HL-60 (cell line): ENCODE measurements at regions not wholly inside any gene's neighbourhood (a gene's known extent, or its start where the extent isn't known, plus 50 kb on each side); places are given as distances from the start of the nearest gene placed in this dataset.
A peak's percentile ranks its signal among the peaks of the same experiment; 100 is the strongest.

Experiments
- DNase-seq, 2 experiments: peaks; one replicate each; pipeline ENCODE4 v3.0.0-alpha.2; 2010 to 2020; ENCODE audit warnings: low read depth in 1 of 2, low spot score in 1 of 2
- H3K27ac ChIP-seq: fragments of 250-450 bp; sonication (Bioruptor Pico); replicated peaks from 2 replicates; pipeline ENCODE4 v1.5.1; 2020; ENCODE audit warnings: mild to moderate bottlenecking, moderate library complexity
- H3K27me3 ChIP-seq: fragments of 250-450 bp; sonication (Bioruptor Pico); 2 replicates; pipeline ENCODE4 v1.5.1; 2021; ENCODE audit warnings: mild to moderate bottlenecking, moderate library complexity; ENCODE audit not compliant: insufficient read depth, poor library complexity, severe bottlenecking
- H3K4me3 ChIP-seq: replicated peaks from 2 replicates; pipeline ENCODE4 v1.5.1; 2011; ENCODE audit warnings: mild to moderate bottlenecking, control low read depth, low read length; ENCODE audit not compliant: insufficient read depth
- CTCF ChIP-seq: IDR thresholded peaks from one replicate; pipeline ENCODE4 v1.5.1; 2011; ENCODE audit warnings: low read length, control low read depth, inconsistent platforms; ENCODE audit not compliant: insufficient read depth
- GABPA ChIP-seq: IDR thresholded peaks from 2 replicates; pipeline ENCODE4 v1.6.1; 2012; ENCODE audit warnings: low read depth
- POLR2AphosphoS5 ChIP-seq: IDR thresholded peaks from 2 replicates; pipeline ENCODE4 v1.6.1; 2012; ENCODE audit warnings: low read depth
- REST ChIP-seq: IDR thresholded peaks from 2 replicates; pipeline ENCODE4 v1.6.1; 2012; ENCODE audit warnings: low read depth; ENCODE audit not compliant: insufficient replicate concordance
- SPI1 ChIP-seq: IDR thresholded peaks from 2 replicates; pipeline ENCODE4 v1.6.1; 2012; ENCODE audit warnings: low read depth, mild to moderate bottlenecking, borderline replicate concordance

GRCh38 chr12:47020211-47020821 is 59.1 kb upstream of the PCED1B start:
- TF ChIP-seq REST = no peak
- TF ChIP-seq POLR2AphosphoS5 = no peak
- no peak for TF ChIP-seq SPI1
- TF ChIP-seq CTCF = no peak
- no peak for TF ChIP-seq GABPA
- no peak overlapping the region for H3K4me3 ChIP-seq
- no peak overlapping the region for H3K27ac ChIP-seq
- no peak for DNase-seq
- no peaks in the 10 kb centered on the region for H3K27me3 ChIP-seq

GRCh38 chr12:47021298-47021697 is 58.1 kb upstream of the PCED1B start:
- TF ChIP-seq GABPA (no peak), CTCF (peak; percentile 34)
- Histone ChIP-seq H3K27me3 (no peaks in the 10 kb centered on the region), H3K27ac (no peak overlapping the region), H3K4me3 (no peak overlapping the region)
- DNase-seq = peak; percentile 8 to 15

GRCh38 chr12:47022296-47022695 is 57.1 kb upstream of the PCED1B start:
- no peak for DNase-seq
- Histone ChIP-seq H3K27ac (no peak overlapping the region), H3K27me3 (no peaks in the 10 kb centered on the region), H3K4me3 (no peak overlapping the region)
- TF ChIP-seq REST (no peak), CTCF (no peak), GABPA (no peak)

- Histone ChIP-seq H3K27ac (no peak overlapping the region), H3K4me3 (no peak overlapping the region), H3K27me3 (no peaks in the 10 kb centered on the region)
- TF ChIP-seq SPI1 (no peak), POLR2AphosphoS5 (no peak), REST (no peak), CTCF (no peak), GABPA (no peak)
- DNase-seq = no peak
These were observed 56.1 kb upstream of the PCED1B start for GRCh38 chr12:47023311-47023710.
